ENCODE measurements at regions not wholly inside any gene's neighbourhood (a gene's known extent, or its start where the extent isn't known, plus 50 kb on each side); places are given as distances from the start of the nearest gene placed in this dataset.

DNA sequence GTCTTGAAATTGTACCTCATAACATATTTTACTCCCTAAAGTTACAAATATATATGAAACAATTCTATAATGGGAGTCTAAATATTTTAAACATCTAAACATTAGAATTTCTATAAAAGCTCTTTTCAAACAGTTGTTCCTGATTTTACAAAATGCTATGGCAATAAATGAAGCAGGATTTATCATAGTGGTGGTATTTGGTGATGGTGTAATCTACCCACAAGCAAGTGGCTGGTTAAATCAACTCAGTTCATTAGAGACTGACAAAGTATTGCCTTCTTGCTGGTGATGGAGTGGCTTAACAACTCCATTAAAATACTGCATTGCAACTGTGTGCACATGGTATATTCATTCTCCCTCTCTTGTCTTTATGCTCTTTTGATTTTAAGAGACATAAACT, 138.9 kb downstream of the PMAIP1 start:
- TF ChIP-seq, protein P1, sequence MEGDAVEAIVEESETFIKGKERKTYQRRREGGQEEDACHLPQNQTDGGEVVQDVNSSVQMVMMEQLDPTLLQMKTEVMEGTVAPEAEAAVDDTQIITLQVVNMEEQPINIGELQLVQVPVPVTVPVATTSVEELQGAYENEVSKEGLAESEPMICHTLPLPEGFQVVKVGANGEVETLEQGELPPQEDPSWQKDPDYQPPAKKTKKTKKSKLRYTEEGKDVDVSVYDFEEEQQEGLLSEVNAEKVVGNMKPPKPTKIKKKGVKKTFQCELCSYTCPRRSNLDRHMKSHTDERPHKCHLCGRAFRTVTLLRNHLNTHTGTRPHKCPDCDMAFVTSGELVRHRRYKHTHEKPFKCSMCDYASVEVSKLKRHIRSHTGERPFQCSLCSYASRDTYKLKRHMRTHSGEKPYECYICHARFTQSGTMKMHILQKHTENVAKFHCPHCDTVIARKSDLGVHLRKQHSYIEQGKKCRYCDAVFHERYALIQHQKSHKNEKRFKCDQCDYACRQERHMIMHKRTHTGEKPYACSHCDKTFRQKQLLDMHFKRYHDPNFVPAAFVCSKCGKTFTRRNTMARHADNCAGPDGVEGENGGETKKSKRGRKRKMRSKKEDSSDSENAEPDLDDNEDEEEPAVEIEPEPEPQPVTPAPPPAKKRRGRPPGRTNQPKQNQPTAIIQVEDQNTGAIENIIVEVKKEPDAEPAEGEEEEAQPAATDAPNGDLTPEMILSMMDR (IDR thresholded peaks at IDR 0.05): no peak
- Mint-ChIP-seq H3K27me3 (ENCODE audit: unreplicated experiment) (peaks cover 2% of the 10 kb centered on the region), H3K27ac (ENCODE audit: unreplicated experiment) (no peak overlapping the region), H3K4me3 (ENCODE audit: unreplicated experiment) (no peak overlapping the region), H3K4me1 (ENCODE audit: unreplicated experiment) (no peaks in the 10 kb centered on the region), H3K36me3 (ENCODE audit: unreplicated experiment) (no peaks in the 10 kb centered on the region), H3K9me3 (ENCODE audit: unreplicated experiment) (no peaks in the 10 kb centered on the region)
- DNase-seq (ENCODE audit: extremely low spot score, unreplicated experiment): no peak

DNA sequence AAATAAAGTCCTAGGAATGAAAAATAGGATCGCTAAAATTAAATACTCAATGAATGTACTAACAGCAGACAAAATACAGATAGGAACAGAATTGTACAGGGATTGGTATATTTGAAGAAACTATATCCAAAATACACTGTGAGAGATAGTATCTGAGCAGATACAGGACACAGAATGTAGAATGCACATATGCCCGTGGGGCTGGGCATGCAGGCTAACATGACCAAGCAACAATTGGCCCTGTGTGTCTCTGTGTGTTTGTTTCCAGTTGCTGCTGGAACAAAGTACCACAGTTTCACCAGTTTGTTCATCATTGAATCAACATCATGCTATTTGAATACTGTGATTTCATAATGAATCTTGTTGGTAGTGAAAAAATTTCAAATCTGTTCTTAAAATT, 127.6 kb downstream of the PMAIP1 start:
- DNase-seq (ENCODE audit: extremely low spot score, unreplicated experiment): no peak
- no peaks in the 10 kb centered on the region for H3K36me3 Mint-ChIP-seq (ENCODE audit: unreplicated experiment)
- H3K27me3 Mint-ChIP-seq (ENCODE audit: unreplicated experiment): peaks cover 5% of the 10 kb centered on the region
- TF ChIP-seq, protein P1 (IDR thresholded peaks at IDR 0.05): no peak
- H3K4me3 Mint-ChIP-seq (ENCODE audit: unreplicated experiment): no peak overlapping the region
- peaks cover 2% of the 10 kb centered on the region for H3K4me1 Mint-ChIP-seq (ENCODE audit: unreplicated experiment)
- no peak overlapping the region for H3K27ac Mint-ChIP-seq (ENCODE audit: unreplicated experiment)
- H3K9me3 Mint-ChIP-seq (ENCODE audit: unreplicated experiment): no peaks in the 10 kb centered on the region

DNA sequence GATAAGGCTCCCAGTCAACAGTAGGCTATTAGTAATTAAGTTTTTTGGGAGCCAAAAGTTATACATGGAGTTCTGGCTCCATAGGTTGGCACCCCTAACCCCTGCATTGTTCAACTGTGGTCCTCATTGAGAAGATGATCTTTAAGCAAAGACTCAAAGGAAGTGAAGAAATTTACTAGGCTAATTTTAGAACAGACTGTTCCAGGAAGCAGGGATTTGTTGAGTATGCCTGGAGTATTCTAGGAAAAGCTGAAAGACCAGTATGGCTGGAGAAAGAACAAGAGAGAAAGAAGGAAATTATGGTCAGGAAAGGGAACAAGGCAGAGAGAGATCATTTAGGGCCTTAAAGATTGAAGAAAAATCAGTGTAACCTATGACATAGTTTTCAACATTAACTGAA, 125.1 kb downstream of the PMAIP1 start:
- DNase-seq (ENCODE audit: extremely low spot score, unreplicated experiment): no peak
- Mint-ChIP-seq H3K4me3 (ENCODE audit: unreplicated experiment) (no peak overlapping the region), H3K9me3 (ENCODE audit: unreplicated experiment) (no peaks in the 10 kb centered on the region), H3K36me3 (ENCODE audit: unreplicated experiment) (no peaks in the 10 kb centered on the region), H3K27ac (ENCODE audit: unreplicated experiment) (no peak overlapping the region), H3K4me1 (ENCODE audit: unreplicated experiment) (peaks cover 17% of the 10 kb centered on the region), H3K27me3 (ENCODE audit: unreplicated experiment) (peaks cover 5% of the 10 kb centered on the region)
- TF ChIP-seq, protein P1 (IDR thresholded peaks at IDR 0.05): no peak

DNA sequence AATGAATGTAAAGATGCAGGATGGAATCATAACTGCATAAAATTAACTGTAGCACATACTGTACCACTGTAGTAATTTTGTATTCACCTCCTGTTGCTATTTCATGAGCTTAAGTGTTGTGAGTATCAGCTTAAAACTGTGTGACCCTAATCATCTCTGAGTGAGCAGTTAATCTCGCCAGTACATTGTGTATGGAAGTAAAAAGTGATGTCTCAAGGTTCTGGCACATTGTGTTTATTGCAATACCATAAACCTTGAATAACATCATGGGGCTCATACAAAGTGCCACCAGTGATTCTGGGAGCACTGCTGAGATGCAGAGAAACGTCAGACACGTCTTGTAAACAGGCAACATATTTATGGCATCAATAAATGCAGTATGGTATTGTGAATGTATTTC, 124.5 kb downstream of the PMAIP1 start:
- no peak overlapping the region for H3K4me3 Mint-ChIP-seq (ENCODE audit: unreplicated experiment)
- no peaks in the 10 kb centered on the region for H3K9me3 Mint-ChIP-seq (ENCODE audit: unreplicated experiment)
- no peak overlapping the region for H3K27ac Mint-ChIP-seq (ENCODE audit: unreplicated experiment)
- no peak for DNase-seq (ENCODE audit: extremely low spot score, unreplicated experiment)
- peaks cover 5% of the 10 kb centered on the region for H3K27me3 Mint-ChIP-seq (ENCODE audit: unreplicated experiment)
- H3K36me3 Mint-ChIP-seq (ENCODE audit: unreplicated experiment): no peaks in the 10 kb centered on the region
- peaks cover 22% of the 10 kb centered on the region for H3K4me1 Mint-ChIP-seq (ENCODE audit: unreplicated experiment)
- TF ChIP-seq, protein P1 (IDR thresholded peaks at IDR 0.05): no peak

DNA sequence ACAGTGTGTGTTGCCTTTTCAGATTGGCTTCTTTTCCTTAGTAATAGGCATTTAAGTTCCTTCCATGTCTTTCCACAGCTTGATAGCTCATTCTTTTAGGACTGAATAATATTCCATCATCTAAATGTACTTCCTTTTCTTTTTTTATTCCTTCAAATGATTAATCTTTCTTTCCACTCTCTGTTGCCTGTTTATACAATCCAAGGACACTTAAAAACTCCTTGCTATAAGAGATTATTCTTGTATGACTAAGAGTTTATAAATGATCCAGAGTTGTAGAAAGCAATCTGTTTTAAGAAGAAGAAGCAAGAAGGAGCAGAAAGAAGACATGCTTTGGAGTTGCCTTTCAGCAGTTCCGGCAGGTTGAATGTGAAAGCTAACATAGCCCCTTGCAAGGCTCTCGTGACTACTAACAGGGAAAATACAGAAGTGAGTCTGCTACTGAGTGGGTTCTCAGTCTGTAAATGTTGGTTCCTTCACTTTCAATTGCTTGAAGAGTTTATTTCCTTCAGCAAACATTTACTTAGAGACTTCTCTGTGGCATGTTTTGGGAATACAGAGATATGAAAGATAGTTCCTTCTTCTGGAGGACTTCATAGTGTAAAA, 123.0 kb downstream of the PMAIP1 start:
- no peak for DNase-seq (ENCODE audit: extremely low spot score, unreplicated experiment)
- H3K27ac Mint-ChIP-seq (ENCODE audit: unreplicated experiment): no peak overlapping the region
- H3K4me1 Mint-ChIP-seq (ENCODE audit: unreplicated experiment): peaks cover 30% of the 10 kb centered on the region
- TF ChIP-seq, protein P1 (IDR thresholded peaks at IDR 0.05): no peak
- no peaks in the 10 kb centered on the region for H3K9me3 Mint-ChIP-seq (ENCODE audit: unreplicated experiment)
- no peaks in the 10 kb centered on the region for H3K36me3 Mint-ChIP-seq (ENCODE audit: unreplicated experiment)
- no peak overlapping the region for H3K4me3 Mint-ChIP-seq (ENCODE audit: unreplicated experiment)
- H3K27me3 Mint-ChIP-seq (ENCODE audit: unreplicated experiment): no peaks in the 10 kb centered on the region
